Mammary epithelial cell (primary cell): ENCODE measurements at regions not wholly inside any gene's neighbourhood (a gene's known extent, or its start where the extent isn't known, plus 50 kb on each side); places are given as distances from the start of the nearest gene placed in this dataset.

Experiments
- CTCF ChIP-seq, 2 donors: IDR thresholded peaks in 1 of 2; conservative IDR thresholded peaks in 1 of 2; 2 replicates each; pipeline ENCODE4 v1.5.1; 2011 to 2012; ENCODE audit warnings: inconsistent platforms in 2 of 2, low read length in 2 of 2, mild to moderate bottlenecking in 2 of 2, control low read depth in 1 of 2, low read depth in 1 of 2; ENCODE audit not compliant: insufficient read depth in 1 of 2; ENCODE audit errors: extremely low read depth in 1 of 2
- EZH2 ChIP-seq: IDR thresholded peaks from 2 replicates; pipeline ENCODE4 v1.6.1; 2012; ENCODE audit warnings: low read length, inconsistent platforms, borderline replicate concordance

GRCh38 chr10:32109603-32110002 lies 53.4 kb upstream of the KIF5B start:
- TF ChIP-seq CTCF (conservative IDR thresholded peaks at IDR 0.05 in 1 of 2, IDR thresholded peaks at IDR 0.05 in 1 of 2; ENCODE audit: extremely low read depth in 1 of 2, insufficient read depth in 1 of 2, low read depth in 1 of 2, low read length in 2 of 2) (no peak), EZH2 (no peak)
